OCI-LY1 (cell line): ENCODE measurements at regions not wholly inside any gene's neighbourhood (a gene's known extent, or its start where the extent isn't known, plus 50 kb on each side); places are given as distances from the start of the nearest gene placed in this dataset.

Experiments
- EZH2 ChIP-seq: fragments of 200-600 bp; sonication (generic), shearing (Covaris generic); IDR thresholded peaks from 2 replicates; pipeline ENCODE4 v1.8.0; 2017; ENCODE audit warnings: borderline replicate concordance, mixed run types, mild to moderate bottlenecking, antibody characterized with exemption, low read length, moderate library complexity, mixed read lengths
- TF ChIP-seq, protein P1 (sequence below): fragments of 200-600 bp; sonication (generic), shearing (Covaris generic); IDR thresholded peaks from 2 replicates; pipeline ENCODE4 v1.5.1; 2017; ENCODE audit warnings: mild to moderate bottlenecking, antibody characterized with exemption, low read length, moderate library complexity, mixed read lengths

GRCh38 chr13:33686772-33687480 lies 131.0 kb upstream of the RFC3 start:
- TF ChIP-seq, protein P1, sequence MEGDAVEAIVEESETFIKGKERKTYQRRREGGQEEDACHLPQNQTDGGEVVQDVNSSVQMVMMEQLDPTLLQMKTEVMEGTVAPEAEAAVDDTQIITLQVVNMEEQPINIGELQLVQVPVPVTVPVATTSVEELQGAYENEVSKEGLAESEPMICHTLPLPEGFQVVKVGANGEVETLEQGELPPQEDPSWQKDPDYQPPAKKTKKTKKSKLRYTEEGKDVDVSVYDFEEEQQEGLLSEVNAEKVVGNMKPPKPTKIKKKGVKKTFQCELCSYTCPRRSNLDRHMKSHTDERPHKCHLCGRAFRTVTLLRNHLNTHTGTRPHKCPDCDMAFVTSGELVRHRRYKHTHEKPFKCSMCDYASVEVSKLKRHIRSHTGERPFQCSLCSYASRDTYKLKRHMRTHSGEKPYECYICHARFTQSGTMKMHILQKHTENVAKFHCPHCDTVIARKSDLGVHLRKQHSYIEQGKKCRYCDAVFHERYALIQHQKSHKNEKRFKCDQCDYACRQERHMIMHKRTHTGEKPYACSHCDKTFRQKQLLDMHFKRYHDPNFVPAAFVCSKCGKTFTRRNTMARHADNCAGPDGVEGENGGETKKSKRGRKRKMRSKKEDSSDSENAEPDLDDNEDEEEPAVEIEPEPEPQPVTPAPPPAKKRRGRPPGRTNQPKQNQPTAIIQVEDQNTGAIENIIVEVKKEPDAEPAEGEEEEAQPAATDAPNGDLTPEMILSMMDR: no peak
- no peak for TF ChIP-seq EZH2
